ENCODE measurements at regions not wholly inside any gene's neighbourhood (a gene's known extent, or its start where the extent isn't known, plus 50 kb on each side); places are given as distances from the start of the nearest gene placed in this dataset.

- Histone ChIP-seq H3K4me1 (replicated peaks in 1 of 4; ENCODE audit: control insufficient read depth in 3 of 4, insufficient read depth in 4 of 4, low read length in 3 of 4) (peaks cover 0 to 9% (median 4%) of the 10 kb centered on the region in 4 experiments; a peak in 3 of 7 replicates), H3K79me1 (ENCODE audit: low read depth, low read length) (no peaks in the 10 kb centered on the region)
These were observed 143.3 kb upstream of the RBMS3 start for GRCh38 chr3:29137601-29138000.

More at GRCh38 chr3:29137601-29138000, 143.3 kb upstream of the RBMS3 start:
- Histone ChIP-seq H3K14ac (ENCODE audit: insufficient read length) (no peak overlapping the region), H3K23ac (ENCODE audit: insufficient read length) (no peak overlapping the region), H3K18ac (ENCODE audit: extremely low read depth, low read length) (no peak overlapping the region), H2BK15ac (ENCODE audit: low read length) (no peak overlapping the region), H3K27ac (ENCODE audit: low read depth, low read length) (no peak overlapping the region), H3K4me2 (ENCODE audit: insufficient read depth in 1 of 2, low read depth in 2 of 2, low read length in 2 of 2) (no peak overlapping the region), H2AFZ (ENCODE audit: low read length) (0 out of 2 replicates have a peak overlapping the region, but pooled peaks have one; percentile 64), H2BK5ac (ENCODE audit: low read depth, low read length) (no peak overlapping the region), H3K36me3 (ENCODE audit: control insufficient read depth in 2 of 4, insufficient read depth in 4 of 4, low read length in 3 of 4) (no peaks in the 10 kb centered on the region), H4K20me1 (replicated peaks in 1 of 2; ENCODE audit: control insufficient read depth in 1 of 2, insufficient read depth in 2 of 2, low read length in 2 of 2) (no peaks in the 10 kb centered on the region), H2BK120ac (replicated peaks; ENCODE audit: low read depth, low read length) (no peak overlapping the region), H3K27me3 (replicated peaks in 1 of 4; ENCODE audit: control insufficient read depth in 3 of 4, extremely low read depth in 1 of 4, insufficient read depth in 3 of 4, low read length in 3 of 4) (0 out of 7 replicates have a peak, but pooled peaks cover 0 to 2% (median 0%) of the 10 kb centered on the region in 4 experiments), H2BK20ac (ENCODE audit: low read length) (no peak overlapping the region), H3K4me3 (ENCODE audit: extremely low read depth in 1 of 4, insufficient read depth in 2 of 4, low read depth in 3 of 4, low read length in 4 of 4) (no peak overlapping the region), H3K9me3 (ENCODE audit: insufficient read depth in 2 of 2, low read depth in 1 of 2, low read length in 1 of 2) (no peaks in the 10 kb centered on the region), H2BK12ac (ENCODE audit: low read depth, low read length) (no peak overlapping the region), H4K91ac (replicated peaks; ENCODE audit: insufficient read length, low read length) (no peak overlapping the region), H4K8ac (ENCODE audit: extremely low read depth, insufficient read depth, low read length) (no peak overlapping the region), H4K5ac (ENCODE audit: insufficient read length, low read depth, low read length) (no peak overlapping the region), H3K79me2 (ENCODE audit: control insufficient read depth in 1 of 2, insufficient read depth in 2 of 2, low read length in 2 of 2) (no peaks in the 10 kb centered on the region), H3K4ac (replicated peaks; ENCODE audit: insufficient read length, low read depth, low read length) (no peak overlapping the region), H3K23me2 (ENCODE audit: low read depth, low read length) (no peaks in the 10 kb centered on the region), H3K9ac (replicated peaks in 1 of 4; ENCODE audit: extremely low read depth in 1 of 4, low read depth in 3 of 4, low read length in 3 of 4) (no peak overlapping the region), H2AK5ac (ENCODE audit: low read depth, low read length) (no peak overlapping the region), H3K56ac (replicated peaks; ENCODE audit: insufficient read length, low read depth, low read length) (no peak overlapping the region)
- CTCF ChIA-PET (ENCODE audit: partially characterized antibody): no interaction called here
- TF ChIP-seq SIX5 (IDR thresholded peaks at IDR 0.05; ENCODE audit: low read depth, low read length) (no peak), BCL11A (IDR thresholded peaks at IDR 0.05; ENCODE audit: low read depth in 2 of 2, low read length in 2 of 2) (no peak), E2F6 (IDR thresholded peaks at IDR 0.05) (no peak), CEBPB (IDR thresholded peaks at IDR 0.05; ENCODE audit: low read depth, low read length) (no peak), USF2 (IDR thresholded peaks at IDR 0.05; ENCODE audit: low read length) (no peak)
- 77% methylated on average over 1 of the region's 1 CpG; no CpG with 5 or more reads in 1 of the 2 experiments for WGBS, 2 experiments (ENCODE audit: extremely low coverage in 1 of 2, insufficient coverage in 1 of 2, insufficient read length in 1 of 2, insufficient replicate concordance in 2 of 2, low coverage in 1 of 2, low lambda C conversion rate in 2 of 2, missing lambda C conversion rate in 1 of 2)
- no peak for FAIRE-seq
- no peak for DNase-seq (ENCODE audit: low read depth in 1 of 2, low spot score in 2 of 2)
- POLR2A ChIA-PET (ENCODE audit: partially characterized antibody): no interaction called here

All from H1 (cell line).